Activated CD8-positive, alpha-beta memory T cell treated with anti-CD3 and anti-CD28 coated beads for 4 hours (primary cell): ENCODE measurements at regions not wholly inside any gene's neighbourhood (a gene's known extent, or its start where the extent isn't known, plus 50 kb on each side); places are given as distances from the start of the nearest gene placed in this dataset.
"Not testable (repeated sequence)": the region's sequence is repeated elsewhere in the genome, so short reads cannot be mapped to it uniquely, and the experiment has no call there.

ENCODE experiments used
- DNase-seq, 2 donors: peaks; one replicate each; pipeline ENCODE4 v3.0.0-alpha.2; 2020; ENCODE audit warnings: low read depth in 2 of 2

- DNase-seq: no peak
These were observed 161.5 kb upstream of the CDH4 start for GRCh38 chr20:61090541-61090940.

DNA sequence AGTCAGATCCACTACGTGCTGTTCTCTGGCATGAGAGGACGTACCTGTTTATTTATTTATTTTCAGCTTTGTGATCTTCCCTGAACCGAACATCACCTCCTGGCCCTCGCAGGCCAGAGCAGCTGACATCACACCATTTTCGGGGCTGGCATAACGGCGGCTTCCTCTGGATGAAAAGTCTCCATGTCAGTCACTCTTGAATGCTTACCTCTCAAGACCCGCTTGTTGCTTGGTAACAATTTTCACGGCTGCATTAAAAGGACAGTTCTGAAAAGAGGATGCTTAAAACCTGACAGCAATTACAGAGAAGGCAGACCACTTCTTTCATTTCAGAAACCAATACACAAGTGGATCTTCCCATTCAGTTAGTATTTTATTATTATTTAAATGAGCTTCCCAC is 159.8 kb upstream of the CDH4 start:
- no peak for DNase-seq

DNA sequence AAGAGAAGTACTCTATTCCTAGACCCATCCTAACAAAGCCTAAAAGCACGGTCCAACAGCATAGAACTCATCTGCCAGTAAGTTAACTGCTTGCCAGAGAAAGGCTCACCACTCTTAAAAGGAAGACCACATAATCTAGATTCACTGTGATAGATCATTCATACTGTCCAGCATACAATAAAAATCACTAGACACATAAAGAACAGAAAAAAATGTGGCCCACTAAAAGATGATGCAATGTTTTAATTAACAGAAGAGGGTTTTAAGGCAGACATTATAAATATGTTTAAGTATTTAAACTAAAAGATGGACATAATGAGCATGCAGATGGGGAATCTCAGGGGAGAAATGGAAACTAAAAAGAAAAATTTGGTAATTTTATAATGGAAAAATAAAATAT is 157.5 kb upstream of the CDH4 start:
- DNase-seq: no peak

DNA sequence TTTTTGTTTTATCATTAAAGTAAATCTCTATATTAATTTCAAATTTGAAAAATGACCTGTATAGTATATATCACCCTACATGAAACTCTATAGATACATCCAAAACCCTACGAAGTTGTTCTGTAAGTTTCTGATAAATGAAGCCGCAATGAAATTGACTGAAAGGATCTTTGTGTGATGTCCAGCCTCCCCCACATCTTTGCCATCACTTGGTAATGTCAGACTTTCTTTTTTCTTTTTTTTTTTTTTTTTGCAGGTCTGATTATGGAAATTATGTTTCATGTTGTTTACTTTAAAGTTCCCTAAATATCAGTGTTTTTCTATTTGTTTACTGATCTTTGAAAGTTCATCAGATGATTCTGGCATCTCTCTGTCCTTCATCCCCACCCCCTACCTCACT is 155.6 kb upstream of the CDH4 start:
- no peak for DNase-seq

DNA sequence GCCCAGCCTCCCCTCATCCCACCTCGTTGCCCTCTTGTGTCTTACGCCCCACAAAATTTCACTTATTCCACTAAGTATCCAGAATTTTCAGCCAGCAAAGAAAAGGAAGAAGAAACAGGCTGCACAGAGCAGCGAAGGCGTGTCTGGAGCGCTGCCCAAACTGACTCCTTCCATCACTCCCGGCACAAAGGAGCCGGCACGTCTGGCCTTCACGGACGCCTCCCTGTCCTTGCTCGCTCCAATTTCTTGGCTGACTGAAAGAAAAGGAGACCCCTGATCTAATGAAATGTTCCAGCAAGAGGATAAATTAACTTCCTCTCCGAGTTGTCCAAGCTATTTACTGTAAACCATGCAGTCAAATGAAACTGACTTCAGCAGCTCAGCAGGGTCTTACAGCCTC is 152.3 kb upstream of the CDH4 start:
- no peak for DNase-seq

DNA sequence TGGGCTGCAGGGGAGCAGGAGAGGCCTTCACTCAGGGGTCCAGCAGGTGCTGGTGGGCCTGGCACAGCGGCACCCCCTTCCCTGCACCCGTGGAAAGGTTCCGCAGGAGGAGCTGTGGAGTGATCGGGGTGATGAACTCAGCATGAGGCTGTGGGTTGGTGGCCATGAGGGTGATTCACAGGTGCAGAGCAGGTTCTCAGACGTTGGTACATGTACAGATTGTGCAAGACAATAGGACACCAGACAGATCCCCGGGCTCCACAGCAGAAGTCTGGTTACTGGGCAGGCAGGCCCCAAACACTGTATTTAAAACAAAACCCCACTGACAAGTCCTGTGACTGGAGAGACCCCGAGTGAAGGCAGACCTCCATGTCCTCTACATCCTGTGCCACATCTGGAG is 151.6 kb upstream of the CDH4 start:
- no peak for DNase-seq

- DNase-seq: not testable (repeated sequence)
These were observed 150.7 kb upstream of the CDH4 start for GRCh38 chr20:61101321-61101720.

- no peak for DNase-seq
These were observed 147.8 kb upstream of the CDH4 start for GRCh38 chr20:61104232-61104631.

DNA sequence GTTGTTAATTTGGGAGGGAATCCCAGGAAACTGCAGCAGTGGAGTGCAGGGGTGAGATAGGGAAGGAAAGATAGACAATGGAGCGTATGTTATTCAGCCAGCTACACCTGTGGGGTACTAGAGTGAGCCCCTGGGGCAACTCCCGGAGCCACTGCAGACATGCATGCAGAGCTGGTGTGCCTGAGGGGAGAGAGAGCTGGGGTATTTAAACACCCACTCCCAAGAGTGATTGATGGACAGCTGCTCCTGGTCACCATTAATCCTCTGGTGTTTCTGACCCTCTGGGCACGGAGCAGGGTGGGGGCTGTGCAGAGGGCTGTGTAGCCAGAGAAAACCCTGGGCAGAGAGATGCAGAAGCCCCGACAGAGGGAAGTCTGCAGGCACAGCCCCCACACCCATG is 146.7 kb upstream of the CDH4 start:
- no peak for DNase-seq

DNA sequence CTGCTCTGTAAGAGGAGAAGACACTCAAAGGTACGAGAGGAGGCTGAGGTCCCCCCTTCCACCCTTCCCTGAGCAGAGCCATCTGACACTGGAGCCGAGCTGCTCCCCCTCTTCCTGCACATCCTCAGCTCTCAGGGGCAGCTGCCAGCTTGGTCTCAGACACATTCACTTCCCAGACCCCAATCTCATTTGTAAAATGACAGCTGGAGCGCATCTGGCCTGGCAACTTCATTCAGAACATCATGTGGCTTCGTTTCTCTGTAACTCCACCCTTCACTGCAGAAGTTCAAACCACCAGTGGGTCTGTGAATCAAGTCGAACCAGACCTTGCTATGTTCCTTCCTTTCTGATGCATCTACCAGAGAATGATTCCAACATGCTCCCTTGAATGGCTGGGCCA is 145.6 kb upstream of the CDH4 start:
- no peak for DNase-seq

DNA sequence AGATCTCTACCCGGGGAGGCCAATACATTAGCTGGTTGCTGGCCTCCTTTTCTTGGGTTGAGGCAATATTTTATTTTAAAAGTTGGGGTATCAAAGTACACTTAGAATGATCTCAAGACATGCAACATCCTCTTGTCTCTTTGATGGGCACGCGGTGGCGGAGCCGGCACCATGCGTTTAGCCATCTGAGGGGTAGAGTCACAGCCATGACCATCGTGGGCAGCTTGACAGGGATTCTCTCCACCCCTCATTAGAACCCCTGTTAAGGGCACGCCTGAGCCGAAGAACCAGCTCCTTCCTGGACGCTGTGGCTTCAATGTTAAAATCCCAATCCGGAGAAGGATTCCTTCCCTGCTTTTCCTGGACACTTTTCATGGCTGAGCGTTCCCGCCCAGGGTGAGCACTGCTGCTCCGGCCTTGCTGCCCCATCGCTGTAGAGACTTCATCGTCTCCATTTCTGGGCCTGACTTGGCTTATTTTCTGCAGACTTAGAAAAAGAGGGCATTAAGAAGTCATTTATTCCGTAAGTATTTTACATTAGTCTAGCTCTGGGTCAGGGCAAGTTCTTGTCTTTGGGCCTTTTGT is 142.7 kb upstream of the CDH4 start:
- DNase-seq: no peak

DNA sequence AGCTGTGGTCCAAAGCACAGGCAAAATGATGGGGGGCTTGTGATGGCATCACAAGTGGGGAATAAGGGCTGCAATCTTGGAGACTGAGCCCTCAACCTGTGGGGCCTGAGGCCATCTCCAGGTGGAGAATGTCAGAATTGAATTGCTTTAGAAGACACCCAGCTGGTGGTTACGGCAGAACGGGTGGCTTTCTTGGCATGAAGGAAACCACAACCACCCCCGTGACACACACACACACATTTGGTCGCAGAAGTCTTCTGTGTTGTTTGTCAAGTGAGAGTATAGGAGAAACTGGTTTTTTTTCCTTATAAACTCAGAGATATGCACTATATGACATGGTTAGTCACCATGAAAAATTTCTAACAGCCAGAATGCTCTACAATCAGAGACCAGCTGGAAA is 139.5 kb upstream of the CDH4 start:
- no peak for DNase-seq

- DNase-seq: no peak
These were observed 138.3 kb upstream of the CDH4 start for GRCh38 chr20:61113731-61114130.

DNA sequence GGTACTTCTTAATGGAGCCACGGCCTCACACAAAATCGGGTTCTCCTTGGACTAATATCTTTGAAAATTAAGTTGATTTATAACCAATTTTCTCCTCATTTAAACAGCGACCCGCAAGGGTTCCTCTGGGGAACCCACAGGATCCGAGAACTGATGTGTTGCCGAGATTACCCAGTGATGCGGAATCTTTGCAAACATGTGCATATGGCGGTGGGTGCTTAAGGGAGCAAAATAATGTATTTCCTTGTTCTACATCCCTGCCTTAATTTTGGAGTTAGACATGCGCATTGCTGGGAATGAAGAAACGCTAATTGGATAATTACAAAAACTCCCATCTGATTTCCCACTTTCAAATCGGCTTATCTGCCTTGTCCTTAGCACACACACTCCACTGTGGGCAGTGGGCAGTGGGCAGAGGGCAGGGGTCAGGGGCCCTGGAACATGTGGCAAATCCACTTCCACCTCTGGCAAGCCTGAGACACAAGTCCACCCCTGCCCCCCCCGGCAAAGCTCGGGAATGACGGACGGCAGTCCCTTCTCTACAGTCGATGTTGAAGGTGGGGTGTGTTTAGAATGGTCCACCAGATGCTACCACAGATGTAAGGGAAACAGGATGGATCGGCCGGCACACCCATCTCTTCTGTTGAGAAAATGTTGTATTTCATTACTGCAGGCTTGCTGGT is 137.4 kb upstream of the CDH4 start:
- no peak for DNase-seq

DNA sequence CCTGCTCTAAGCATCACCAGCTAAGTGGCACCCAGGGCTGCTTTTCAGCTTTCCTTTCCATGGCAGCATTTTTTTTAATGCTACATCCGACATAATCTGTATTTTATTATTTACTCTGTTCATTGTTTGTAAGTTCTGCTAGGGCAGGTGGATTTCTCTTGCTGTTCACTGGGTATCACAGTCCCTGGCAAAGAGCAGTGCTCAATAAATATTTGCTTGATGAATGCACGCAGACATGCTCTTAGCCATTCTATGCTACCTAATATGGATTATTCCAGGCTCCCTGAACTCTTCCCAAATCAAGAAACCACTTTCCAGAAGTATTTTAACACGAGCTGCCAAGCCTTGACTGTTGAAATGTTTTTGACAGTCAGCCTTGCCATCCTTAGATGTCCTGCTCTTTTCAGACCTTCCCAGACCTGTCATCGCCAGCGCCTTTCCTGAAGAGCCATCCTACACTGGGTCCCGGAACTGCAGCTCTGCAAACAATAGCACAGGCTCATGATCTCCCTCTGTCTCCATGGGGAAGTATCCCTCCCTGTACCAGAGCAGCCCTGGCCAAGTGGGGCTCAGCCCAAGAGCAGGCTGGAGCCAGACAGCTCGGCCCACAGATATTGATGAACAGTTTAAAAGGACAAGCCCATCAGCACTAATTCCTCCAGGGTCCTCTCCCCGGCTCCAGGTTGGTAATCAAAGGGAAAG is 136.5 kb upstream of the CDH4 start:
- no peak for DNase-seq

DNA sequence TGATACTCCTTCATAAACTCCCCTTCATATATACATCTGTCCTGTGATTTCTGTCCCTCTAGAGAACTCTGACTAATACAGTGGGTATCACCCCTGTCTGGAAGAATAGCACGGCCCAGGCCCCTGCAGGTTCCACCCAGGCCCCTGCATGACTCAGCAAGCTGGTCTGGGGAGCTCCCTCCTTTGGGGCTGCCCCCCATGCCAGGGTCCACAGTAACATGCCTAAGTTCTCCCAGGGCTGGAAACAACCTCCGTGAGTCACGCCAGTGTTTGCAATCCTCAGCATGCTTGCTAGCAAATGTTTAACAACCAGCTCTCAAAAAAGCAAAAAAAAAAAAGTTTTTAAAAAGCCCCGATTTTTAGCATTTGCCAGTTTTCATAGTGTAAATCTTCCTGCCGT is 134.3 kb upstream of the CDH4 start:
- no peak for DNase-seq

DNA sequence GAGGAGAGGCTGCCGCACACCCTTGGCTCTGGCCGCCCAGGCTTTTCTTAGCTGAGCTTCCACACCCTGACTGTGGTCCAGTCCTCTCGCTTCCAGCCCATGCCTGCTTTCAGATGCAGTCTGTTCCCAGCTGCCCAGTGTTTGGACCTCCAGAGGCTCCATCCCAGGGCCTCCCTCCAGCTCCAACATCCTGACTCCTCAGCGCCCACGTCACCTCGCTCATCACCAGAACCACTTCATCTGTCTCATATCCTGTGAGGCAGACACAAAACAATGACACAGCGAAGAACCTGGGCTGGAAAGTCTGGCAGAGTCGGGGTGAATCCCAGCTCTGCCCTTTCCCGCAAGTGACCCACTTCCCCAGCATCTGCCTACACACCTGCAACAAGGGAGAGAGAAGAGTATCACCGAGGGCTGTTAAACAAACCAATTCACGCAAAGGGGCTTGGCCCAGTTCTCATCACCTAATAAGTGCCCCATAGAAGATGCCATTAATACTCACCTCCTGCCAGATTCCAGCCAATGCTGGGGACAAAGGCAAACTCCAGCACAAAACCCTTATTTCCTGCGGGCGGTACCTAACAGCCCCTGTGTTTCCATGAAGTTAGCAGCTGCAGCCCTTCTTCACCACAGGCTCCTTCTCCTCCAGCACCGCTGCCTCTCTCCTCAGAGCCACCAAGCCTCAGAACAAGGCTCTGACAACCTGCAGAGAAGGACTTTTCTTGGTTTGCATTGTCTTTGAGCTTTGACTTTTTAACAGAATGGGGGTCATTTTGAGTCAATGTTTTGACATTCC is 133.4 kb upstream of the CDH4 start:
- no peak for DNase-seq

DNA sequence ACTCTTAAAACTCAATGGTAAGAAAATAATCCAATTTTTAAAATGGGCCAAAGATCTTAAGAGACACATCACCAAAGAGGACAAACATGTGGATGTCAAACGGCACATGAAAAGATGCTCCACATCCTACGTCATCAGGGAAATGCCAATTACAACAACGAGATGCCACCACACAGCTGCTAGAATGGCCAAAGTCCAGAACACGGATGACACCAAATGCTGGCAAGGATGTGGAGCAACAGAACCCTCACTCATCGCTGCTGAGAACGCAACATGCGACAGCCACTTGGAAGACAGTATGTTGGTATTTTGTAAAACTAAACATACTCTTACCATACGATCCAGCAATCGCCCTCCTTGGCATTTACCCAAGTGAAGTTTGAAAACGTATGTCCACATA is 132.8 kb upstream of the CDH4 start:
- DNase-seq: no peak

DNA sequence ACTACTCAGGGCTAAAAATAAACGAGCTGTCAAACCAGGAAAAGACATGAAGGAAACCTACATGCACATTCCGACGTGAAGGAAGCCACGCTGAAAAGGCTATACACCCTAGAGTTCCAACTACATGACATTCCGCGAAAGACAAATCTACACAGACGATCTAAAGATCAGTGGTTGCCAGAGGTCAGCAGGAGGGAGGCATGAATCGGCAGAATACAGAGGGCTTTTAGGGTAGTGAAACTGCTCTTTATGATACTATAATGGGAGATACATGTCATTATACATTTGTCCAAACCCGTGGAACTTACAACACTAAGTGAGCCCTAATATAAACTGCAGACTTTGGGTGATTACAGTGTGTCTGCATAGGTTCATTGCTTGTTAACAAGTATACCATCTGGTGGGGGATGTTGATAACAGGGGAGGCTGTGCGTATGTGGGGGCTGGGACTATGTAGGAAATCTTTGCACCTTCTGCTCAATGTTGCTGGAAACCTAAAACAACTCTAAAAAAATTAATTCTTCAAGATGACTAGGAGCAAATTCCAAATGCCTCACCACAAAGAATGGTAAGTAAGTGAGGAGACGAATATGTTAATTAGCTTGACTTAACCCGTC is 132.2 kb upstream of the CDH4 start:
- DNase-seq: no peak

DNA sequence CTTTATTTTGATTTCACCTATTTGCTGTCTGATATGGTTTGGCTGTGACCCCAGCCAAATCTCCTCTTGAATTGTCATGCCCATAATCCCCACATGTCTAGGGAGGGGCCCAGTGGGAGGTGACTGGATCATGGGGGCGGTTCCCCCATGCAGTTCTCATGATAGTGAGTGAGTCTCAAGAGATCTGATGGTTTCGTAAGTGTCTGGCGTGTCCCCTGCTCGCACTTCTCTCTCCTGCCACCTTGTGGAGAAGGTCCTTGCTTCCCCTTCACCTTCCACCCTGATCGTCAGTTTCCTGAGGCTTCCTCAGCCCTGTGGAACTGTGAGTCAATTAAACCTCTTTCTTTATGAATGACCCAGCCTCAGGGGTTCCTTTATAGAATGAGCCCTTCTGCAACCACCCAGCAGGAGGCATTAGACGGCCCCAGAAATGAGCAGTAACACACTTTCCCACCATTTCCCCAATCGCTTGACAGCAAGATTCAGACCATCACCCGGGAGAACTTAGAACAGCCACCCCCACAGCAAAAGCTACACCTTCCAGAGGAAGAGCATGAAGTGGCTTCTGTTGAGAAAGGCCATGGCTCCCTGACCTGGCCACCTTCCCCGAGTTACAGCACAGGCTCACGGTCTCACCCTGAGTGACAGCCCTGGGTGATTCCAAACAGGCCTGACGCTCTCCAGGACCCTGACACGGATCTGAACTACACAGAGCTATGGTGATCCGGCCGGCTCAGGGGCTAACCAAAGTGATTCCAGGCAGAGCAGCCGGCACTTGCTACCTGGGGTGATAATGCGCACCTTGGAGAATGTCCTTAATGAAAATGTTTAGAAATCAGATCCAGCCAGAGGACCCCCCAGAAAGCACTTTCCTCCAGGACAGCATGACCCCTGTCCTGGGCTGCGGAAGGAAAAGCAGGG is 131.2 kb upstream of the CDH4 start:
- no peak for DNase-seq

GRCh38 chr20:61121661-61122060 is 130.4 kb upstream of the CDH4 start:
- no peak for DNase-seq
